HUES48 (cell line): ENCODE measurements at regions not wholly inside any gene's neighbourhood (a gene's known extent, or its start where the extent isn't known, plus 50 kb on each side); places are given as distances from the start of the nearest gene placed in this dataset.

Experiments
- H3K27ac ChIP-seq: one replicate; pipeline ENCODE4 v1.7.0; 2013; ENCODE audit warnings: low read depth, low read length, inconsistent platforms
- H3K27me3 ChIP-seq: 2 replicates; pipeline ENCODE4 v1.6.1; 2013; ENCODE audit warnings: mild to moderate bottlenecking, low read length; ENCODE audit not compliant: control insufficient read depth, insufficient read depth
- H3K36me3 ChIP-seq: 2 replicates; pipeline ENCODE4 v1.6.1; 2013; ENCODE audit warnings: low read length; ENCODE audit not compliant: control insufficient read depth, insufficient read depth
- H3K4me1 ChIP-seq: 2 replicates; pipeline ENCODE4 v1.6.1; 2013; ENCODE audit warnings: mild to moderate bottlenecking, low read length; ENCODE audit not compliant: control insufficient read depth, insufficient read depth
- H3K4me3 ChIP-seq: 2 replicates; pipeline ENCODE4 v1.5.1; 2013; ENCODE audit warnings: mild to moderate bottlenecking, low read depth, low read length
- H3K9ac ChIP-seq: 2 replicates; pipeline ENCODE4 v1.6.1; 2013; ENCODE audit warnings: mild to moderate bottlenecking, low read depth, low read length, moderate library complexity
- H3K9me3 ChIP-seq: 2 replicates; pipeline ENCODE4 v1.6.1; 2013; ENCODE audit warnings: low read length; ENCODE audit not compliant: control insufficient read depth, insufficient read depth

- Histone ChIP-seq H3K4me1 (no peaks in the 10 kb centered on the region), H3K9me3 (no peaks in the 10 kb centered on the region), H3K9ac (no peak overlapping the region), H3K27ac (no peak overlapping the region), H3K36me3 (no peaks in the 10 kb centered on the region), H3K27me3 (no peaks in the 10 kb centered on the region), H3K4me3 (no peak overlapping the region)
Measured at GRCh38 chr5:163978897-163979296, 473.5 kb downstream of the MAT2B start.

DNA sequence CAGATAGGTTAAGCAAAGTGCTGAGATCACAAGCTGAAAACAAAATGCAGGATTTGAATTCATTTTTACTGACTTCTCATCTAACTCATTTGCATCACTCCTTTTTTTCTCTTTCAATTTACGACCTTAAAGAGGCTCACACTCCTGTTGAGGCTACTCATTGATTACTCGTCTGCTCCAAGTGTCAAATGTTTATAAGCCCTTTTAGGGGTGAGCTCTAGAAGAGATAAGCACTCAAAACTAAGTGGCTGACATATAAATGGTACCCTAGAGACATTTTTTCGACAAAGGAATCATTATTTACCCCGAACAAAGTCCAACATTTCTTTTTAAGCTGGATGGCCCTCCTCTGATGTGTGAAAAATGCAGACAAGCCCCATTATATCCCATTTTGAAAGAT lies 483.1 kb downstream of the MAT2B start:
- H3K9me3 ChIP-seq: no peaks in the 10 kb centered on the region
- H3K27ac ChIP-seq: no peak overlapping the region
- no peak overlapping the region for H3K4me3 ChIP-seq
- no peaks in the 10 kb centered on the region for H3K27me3 ChIP-seq
- H3K4me1 ChIP-seq: no peaks in the 10 kb centered on the region
- no peak overlapping the region for H3K9ac ChIP-seq
- H3K36me3 ChIP-seq: no peaks in the 10 kb centered on the region

DNA sequence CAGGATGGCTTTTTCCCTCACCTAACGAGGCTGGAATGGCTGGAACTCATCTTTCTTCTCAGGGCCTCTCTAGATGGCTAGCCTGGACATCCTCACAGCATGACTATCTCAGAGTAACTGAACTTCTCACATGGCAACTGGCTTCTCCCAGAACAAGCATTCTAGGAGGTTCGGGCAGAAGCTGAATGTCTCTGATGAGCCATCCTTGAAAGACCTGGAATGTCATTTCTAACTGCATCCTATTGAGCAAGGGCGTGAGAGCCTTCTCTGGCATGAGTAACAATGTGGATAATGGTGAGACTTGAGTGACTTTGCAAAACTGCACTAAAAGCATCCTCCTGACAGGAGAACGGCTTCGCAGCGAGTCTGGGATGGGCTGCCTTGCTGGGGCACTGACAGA lies 487.7 kb downstream of the MAT2B start:
- Histone ChIP-seq H3K9me3 (no peaks in the 10 kb centered on the region), H3K9ac (no peak overlapping the region), H3K36me3 (no peaks in the 10 kb centered on the region), H3K4me1 (no peaks in the 10 kb centered on the region), H3K27ac (no peak overlapping the region), H3K27me3 (no peaks in the 10 kb centered on the region), H3K4me3 (no peak overlapping the region)

DNA sequence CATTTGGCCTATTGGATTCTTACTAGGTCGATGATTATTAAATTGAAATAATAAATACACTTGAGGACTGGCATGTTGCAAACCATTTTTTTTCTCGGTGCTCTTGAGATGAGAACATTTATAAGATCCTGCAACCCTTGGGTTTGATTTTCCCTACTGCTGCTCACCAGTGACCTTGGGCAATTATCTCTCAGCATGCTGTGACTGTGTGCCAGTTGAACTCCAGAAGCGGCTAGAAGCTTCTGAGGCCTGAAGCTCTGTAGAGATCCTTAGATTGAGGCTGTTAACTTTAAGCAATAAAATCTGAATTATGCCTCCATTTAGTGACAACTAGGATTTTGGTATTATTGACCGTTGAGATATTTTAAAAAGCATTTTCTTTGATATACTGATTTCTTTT lies 489.8 kb downstream of the MAT2B start:
- H3K9me3 ChIP-seq: no peaks in the 10 kb centered on the region
- no peak overlapping the region for H3K9ac ChIP-seq
- H3K27me3 ChIP-seq: no peaks in the 10 kb centered on the region

DNA sequence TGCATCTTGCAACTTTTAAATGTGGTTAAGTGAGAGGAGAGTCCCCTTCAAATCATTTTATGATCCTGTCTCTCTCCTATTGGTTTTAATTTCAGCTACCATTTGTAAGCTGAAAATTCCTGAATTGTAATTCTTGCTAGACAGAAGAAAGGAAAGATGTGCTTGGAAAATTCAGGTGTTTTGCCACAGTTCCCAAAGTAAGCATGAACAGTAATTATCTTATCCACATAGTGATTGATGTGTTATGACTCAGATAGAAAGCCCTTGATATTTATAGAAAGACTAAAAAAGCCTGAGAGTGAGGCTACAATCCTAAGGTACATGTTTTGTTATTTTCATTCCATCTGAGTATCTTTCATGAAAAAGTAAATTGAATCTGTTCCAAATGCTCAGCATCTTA lies 492.5 kb downstream of the MAT2B start:
- Histone ChIP-seq H3K9ac (no peak overlapping the region), H3K4me3 (no peak overlapping the region), H3K4me1 (no peaks in the 10 kb centered on the region), H3K36me3 (no peaks in the 10 kb centered on the region), H3K9me3 (no peaks in the 10 kb centered on the region), H3K27ac (no peak overlapping the region), H3K27me3 (no peaks in the 10 kb centered on the region)

More for the DNA sequence above, 489.8 kb downstream of the MAT2B start:
- Histone ChIP-seq H3K4me1 (no peaks in the 10 kb centered on the region), H3K27ac (no peak overlapping the region), H3K4me3 (no peak overlapping the region), H3K36me3 (no peaks in the 10 kb centered on the region)

GRCh38 chr5:164000241-164000640 lies 494.8 kb downstream of the MAT2B start:
- no peaks in the 10 kb centered on the region for H3K36me3 ChIP-seq

GRCh38 chr5:164000819-164001218 lies 495.4 kb downstream of the MAT2B start:
- Histone ChIP-seq H3K4me1 (no peaks in the 10 kb centered on the region), H3K9ac (no peak overlapping the region), H3K27me3 (no peaks in the 10 kb centered on the region), H3K36me3 (no peaks in the 10 kb centered on the region), H3K9me3 (no peaks in the 10 kb centered on the region), H3K4me3 (no peak overlapping the region), H3K27ac (no peak overlapping the region)

More at GRCh38 chr5:164000241-164000640, 494.8 kb downstream of the MAT2B start:
- H3K4me3 ChIP-seq: no peak overlapping the region
- no peak overlapping the region for H3K9ac ChIP-seq
- no peak overlapping the region for H3K27ac ChIP-seq
- H3K27me3 ChIP-seq: no peaks in the 10 kb centered on the region
- no peaks in the 10 kb centered on the region for H3K9me3 ChIP-seq
- no peaks in the 10 kb centered on the region for H3K4me1 ChIP-seq

GRCh38 chr5:164002214-164002613 lies 496.8 kb downstream of the MAT2B start:
- Histone ChIP-seq H3K9me3 (no peaks in the 10 kb centered on the region), H3K4me1 (no peaks in the 10 kb centered on the region), H3K27ac (no peak overlapping the region), H3K27me3 (no peaks in the 10 kb centered on the region), H3K36me3 (no peaks in the 10 kb centered on the region), H3K4me3 (no peak overlapping the region), H3K9ac (no peak overlapping the region)

GRCh38 chr5:164002628-164003027 lies 497.2 kb downstream of the MAT2B start:
- Histone ChIP-seq H3K4me3 (no peak overlapping the region), H3K27ac (no peak overlapping the region), H3K9ac (no peak overlapping the region), H3K27me3 (no peaks in the 10 kb centered on the region), H3K4me1 (no peaks in the 10 kb centered on the region), H3K36me3 (no peaks in the 10 kb centered on the region), H3K9me3 (no peaks in the 10 kb centered on the region)

DNA sequence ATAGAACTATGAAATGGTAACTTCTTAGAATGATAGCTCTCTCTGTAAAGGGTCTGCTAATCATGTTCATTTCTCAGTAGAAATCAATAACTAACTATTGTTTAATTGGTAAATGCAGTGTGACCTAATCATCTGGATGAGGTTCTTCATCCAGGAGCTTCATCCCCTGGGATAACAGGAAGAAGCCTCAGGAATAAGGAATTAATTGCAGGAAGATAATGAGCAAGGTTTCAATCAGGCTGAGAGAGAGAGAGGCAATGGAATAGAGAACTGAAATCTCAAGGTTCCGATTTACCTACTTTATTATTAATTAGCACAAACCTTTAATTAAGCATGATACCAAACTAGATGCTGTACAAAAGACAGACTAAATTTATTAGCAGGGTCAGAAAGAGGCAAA lies 499.7 kb downstream of the MAT2B start:
- Histone ChIP-seq H3K27me3 (no peaks in the 10 kb centered on the region), H3K4me3 (no peak overlapping the region), H3K9ac (no peak overlapping the region), H3K27ac (no peak overlapping the region), H3K9me3 (no peaks in the 10 kb centered on the region), H3K36me3 (no peaks in the 10 kb centered on the region), H3K4me1 (no peaks in the 10 kb centered on the region)

GRCh38 chr5:164007064-164007463 lies 501.6 kb downstream of the MAT2B start:
- Histone ChIP-seq H3K4me3 (no peak overlapping the region), H3K27me3 (no peaks in the 10 kb centered on the region), H3K9ac (no peak overlapping the region), H3K36me3 (no peaks in the 10 kb centered on the region), H3K27ac (no peak overlapping the region), H3K4me1 (no peaks in the 10 kb centered on the region), H3K9me3 (no peaks in the 10 kb centered on the region)

DNA sequence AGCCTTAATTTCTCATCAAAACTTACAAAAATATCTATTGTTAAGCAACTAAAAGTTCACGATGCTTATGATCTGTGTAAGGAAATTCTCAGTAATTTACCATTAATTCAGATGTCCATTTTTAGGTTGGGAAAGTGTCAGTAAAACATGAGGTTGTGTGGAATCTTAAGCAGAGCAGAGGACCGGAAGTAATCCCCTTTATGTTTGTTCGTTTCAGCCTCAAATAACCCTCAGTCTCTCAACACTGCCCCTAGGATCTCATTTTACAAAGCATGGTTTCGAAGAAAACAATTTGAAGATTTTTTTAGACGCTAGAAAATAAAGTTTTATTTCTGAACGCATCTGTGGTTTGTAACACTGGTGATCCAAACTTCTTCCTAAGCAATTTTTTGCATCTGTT lies 504.2 kb downstream of the MAT2B start:
- H3K27ac ChIP-seq: no peak overlapping the region
- H3K4me3 ChIP-seq: no peak overlapping the region
- H3K9me3 ChIP-seq: no peaks in the 10 kb centered on the region
- H3K36me3 ChIP-seq: no peaks in the 10 kb centered on the region
- H3K4me1 ChIP-seq: no peaks in the 10 kb centered on the region
- no peak overlapping the region for H3K9ac ChIP-seq
- no peaks in the 10 kb centered on the region for H3K27me3 ChIP-seq
